ENCODE measurements at regions not wholly inside any gene's neighbourhood (a gene's known extent, or its start where the extent isn't known, plus 50 kb on each side); places are given as distances from the start of the nearest gene placed in this dataset.

GRCh38 chr9:115367780-115368525, 250.0 kb upstream of the TNC start:
- no peak overlapping the region for H3K4me3 ChIP-seq (IDR thresholded peaks at IDR 0.05; ENCODE audit: insufficient read depth, low read depth, low read length)
- H3K36me3 ChIP-seq (ENCODE audit: insufficient read depth): no peaks in the 10 kb centered on the region
- no peaks in the 10 kb centered on the region for H3K4me1 ChIP-seq (ENCODE audit: low read depth, poor library complexity, severe bottlenecking)
- H3K27ac ChIP-seq: no peak overlapping the region
- no peaks in the 10 kb centered on the region for H4K20me1 ChIP-seq (ENCODE audit: insufficient read depth)
- no peak overlapping the region for H3K9ac ChIP-seq
- H3K79me2 ChIP-seq (ENCODE audit: insufficient read depth, low read depth): no peaks in the 10 kb centered on the region
- no peak overlapping the region for H3K4me2 ChIP-seq
- H2AFZ ChIP-seq (ENCODE audit: low read depth): no peak overlapping the region
- no peaks in the 10 kb centered on the region for H3K27me3 ChIP-seq (ENCODE audit: insufficient read depth, low read depth)
- TF ChIP-seq CTCF (conservative IDR thresholded peaks at IDR 0.05; ENCODE audit: low read depth, low read length): no peak

- Histone ChIP-seq H3K79me2 (ENCODE audit: insufficient read depth, low read depth) (no peaks in the 10 kb centered on the region), H4K20me1 (ENCODE audit: insufficient read depth) (no peaks in the 10 kb centered on the region), H3K9ac (no peak overlapping the region), H3K27me3 (ENCODE audit: insufficient read depth, low read depth) (no peaks in the 10 kb centered on the region), H3K4me3 (IDR thresholded peaks at IDR 0.05; ENCODE audit: insufficient read depth, low read depth, low read length) (no peak overlapping the region), H3K4me2 (no peak overlapping the region), H3K27ac (no peak overlapping the region), H2AFZ (ENCODE audit: low read depth) (no peak overlapping the region), H3K36me3 (ENCODE audit: insufficient read depth) (no peaks in the 10 kb centered on the region), H3K4me1 (ENCODE audit: low read depth, poor library complexity, severe bottlenecking) (no peaks in the 10 kb centered on the region)
- no peak for TF ChIP-seq CTCF (conservative IDR thresholded peaks at IDR 0.05; ENCODE audit: low read depth, low read length)
Measured at GRCh38 chr9:115369322-115369957, 251.5 kb upstream of the TNC start.

- H2AFZ ChIP-seq (ENCODE audit: low read depth): no peak overlapping the region
- no peak overlapping the region for H3K27ac ChIP-seq
- no peaks in the 10 kb centered on the region for H3K27me3 ChIP-seq (ENCODE audit: insufficient read depth, low read depth)
- no peaks in the 10 kb centered on the region for H3K36me3 ChIP-seq (ENCODE audit: insufficient read depth)
- no peaks in the 10 kb centered on the region for H3K79me2 ChIP-seq (ENCODE audit: insufficient read depth, low read depth)
- H3K4me1 ChIP-seq (ENCODE audit: low read depth, poor library complexity, severe bottlenecking): no peaks in the 10 kb centered on the region
- H4K20me1 ChIP-seq (ENCODE audit: insufficient read depth): no peaks in the 10 kb centered on the region
- TF ChIP-seq CTCF (conservative IDR thresholded peaks at IDR 0.05; ENCODE audit: low read depth, low read length): no peak
- no peak overlapping the region for H3K4me3 ChIP-seq (IDR thresholded peaks at IDR 0.05; ENCODE audit: insufficient read depth, low read depth, low read length)
- H3K4me2 ChIP-seq: no peak overlapping the region
- H3K9ac ChIP-seq: no peak overlapping the region
Measured at GRCh38 chr9:115373000-115373709, 255.2 kb upstream of the TNC start.

GRCh38 chr9:115373710-115374045, 255.7 kb upstream of the TNC start:
- H2AFZ ChIP-seq (ENCODE audit: low read depth): no peak overlapping the region
- no peak overlapping the region for H3K9ac ChIP-seq
- no peaks in the 10 kb centered on the region for H3K36me3 ChIP-seq (ENCODE audit: insufficient read depth)
- H3K27me3 ChIP-seq (ENCODE audit: insufficient read depth, low read depth): no peaks in the 10 kb centered on the region
- no peak overlapping the region for H3K4me2 ChIP-seq
- H3K27ac ChIP-seq: no peak overlapping the region
- no peak overlapping the region for H3K4me3 ChIP-seq (IDR thresholded peaks at IDR 0.05; ENCODE audit: insufficient read depth, low read depth, low read length)
- no peaks in the 10 kb centered on the region for H4K20me1 ChIP-seq (ENCODE audit: insufficient read depth)
- H3K4me1 ChIP-seq (ENCODE audit: low read depth, poor library complexity, severe bottlenecking): no peaks in the 10 kb centered on the region
- TF ChIP-seq CTCF (conservative IDR thresholded peaks at IDR 0.05; ENCODE audit: low read depth, low read length): no peak
- H3K79me2 ChIP-seq (ENCODE audit: insufficient read depth, low read depth): no peaks in the 10 kb centered on the region
